Activated T-cell treated with anti-CD3 and anti-CD28 coated beads, Interleukin-2, amount 50 U/mL, for 4 hours (primary cell): ENCODE measurements at regions not wholly inside any gene's neighbourhood (a gene's known extent, or its start where the extent isn't known, plus 50 kb on each side); places are given as distances from the start of the nearest gene placed in this dataset.
A peak's percentile ranks its signal among the peaks of the same experiment; 100 is the strongest.
"Not testable (repeated sequence)": the region's sequence is repeated elsewhere in the genome, so short reads cannot be mapped to it uniquely, and the experiment has no call there.

ENCODE experiments used
- ATAC-seq, 2 donors: fragments of 200-7000 bp; cut with Tn5 transposase; one replicate each; pipeline ENCODE4 v1.10.0; 2021
- DNase-seq: peaks from one replicate; pipeline ENCODE4 v3.0.0-alpha.2; 2020
- H3K27me3 Mint-ChIP-seq: one replicate; pipeline ENCODE4 v1.8.0; 2021; ENCODE audit warnings: low read depth, mixed read lengths
- H3K36me3 Mint-ChIP-seq: one replicate; pipeline ENCODE4 v1.8.0; 2022; ENCODE audit warnings: mixed read lengths; ENCODE audit not compliant: insufficient read depth
- H3K4me1 Mint-ChIP-seq: one replicate; pipeline ENCODE4 v1.8.0; 2021; ENCODE audit warnings: low read depth, mixed read lengths
- H3K4me3 Mint-ChIP-seq: one replicate; pipeline ENCODE4 v1.8.0; 2021; ENCODE audit warnings: mild to moderate bottlenecking, moderate library complexity, mixed read lengths
- H3K9me3 Mint-ChIP-seq: one replicate; pipeline ENCODE4 v1.8.0; 2021; ENCODE audit warnings: mixed read lengths

DNA sequence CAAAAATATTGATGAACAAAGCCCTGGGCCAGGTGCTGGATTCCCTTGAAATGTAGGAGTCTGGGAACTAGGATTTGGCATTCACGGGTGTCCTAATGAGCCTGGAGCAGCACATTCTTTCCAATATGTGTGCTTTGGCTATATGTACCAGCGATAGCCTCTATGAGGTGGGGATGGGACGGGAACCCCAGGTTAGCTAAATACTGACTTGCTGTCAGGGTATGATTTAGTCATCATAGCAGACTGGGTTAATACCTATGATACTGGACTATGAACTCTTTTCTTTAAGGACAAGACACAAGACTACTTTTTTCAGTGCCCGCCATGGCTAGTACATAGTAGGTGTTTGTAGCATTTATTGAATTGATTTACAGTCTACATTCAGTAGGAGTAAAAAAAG is 152.7 kb downstream of the KCNRG start:
- Mint-ChIP-seq H3K36me3 (no peaks in the 10 kb centered on the region), H3K27me3 (peaks cover 2% of the 10 kb centered on the region), H3K9me3 (no peaks in the 10 kb centered on the region), H3K4me1 (peaks cover 10% of the 10 kb centered on the region), H3K4me3 (no peak overlapping the region)
- ATAC-seq (peak in 1 of 2 donors; percentile 33), DNase-seq (no peak)

DNA sequence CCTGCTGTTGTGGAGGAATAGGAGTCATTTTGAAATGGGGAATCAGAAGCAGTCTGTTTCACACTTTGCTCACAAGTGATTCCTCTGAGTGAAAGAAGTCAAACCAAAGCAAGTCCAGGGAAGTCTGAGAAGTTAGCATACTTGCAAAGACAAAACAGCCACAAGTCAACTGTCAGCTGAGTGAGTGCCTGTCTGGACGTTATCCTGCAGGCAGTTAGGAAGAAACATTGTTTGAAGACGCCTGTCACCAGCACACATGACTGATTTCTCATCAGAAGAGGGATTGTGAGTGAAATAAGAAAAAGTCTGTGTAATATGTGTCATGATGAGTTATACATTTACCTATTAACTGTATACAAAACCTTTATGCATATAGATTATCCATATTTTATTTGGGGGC is 153.5 kb downstream of the KCNRG start:
- DNase-seq (no peak), ATAC-seq (no peak)
- Mint-ChIP-seq H3K4me3 (no peak overlapping the region), H3K4me1 (peaks cover 10% of the 10 kb centered on the region), H3K36me3 (no peaks in the 10 kb centered on the region), H3K27me3 (peaks cover 2% of the 10 kb centered on the region), H3K9me3 (no peaks in the 10 kb centered on the region)

DNA sequence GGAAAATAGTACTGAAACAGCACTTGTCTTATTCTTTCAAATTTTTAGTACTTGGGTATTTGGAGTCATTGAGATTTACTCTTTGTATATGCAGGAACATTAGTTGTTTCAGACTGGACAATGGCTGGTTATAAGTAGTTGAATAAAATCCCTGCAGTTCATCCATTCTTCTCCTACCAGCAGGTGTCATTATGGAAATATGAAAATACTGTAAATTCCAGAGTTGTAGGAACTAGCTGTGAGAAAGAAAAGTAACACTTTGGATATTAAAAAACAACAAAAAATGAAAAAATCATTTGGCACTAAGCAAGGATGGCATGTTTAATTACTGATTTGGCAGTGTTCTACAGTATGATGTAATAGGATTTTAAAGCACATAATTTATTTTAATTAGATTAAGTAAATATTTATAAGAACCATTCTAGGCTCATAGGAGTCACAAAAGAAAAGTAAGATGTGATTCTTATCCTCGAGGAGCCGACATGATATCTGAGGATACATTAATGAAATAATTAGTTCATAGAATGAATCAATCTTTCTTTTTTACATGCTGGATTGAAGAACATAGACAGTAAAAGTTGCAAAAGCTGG is 155.3 kb downstream of the KCNRG start:
- H3K36me3 Mint-ChIP-seq = no peaks in the 10 kb centered on the region
- H3K27me3 Mint-ChIP-seq = peaks cover 2% of the 10 kb centered on the region
- no peak for DNase-seq

DNA sequence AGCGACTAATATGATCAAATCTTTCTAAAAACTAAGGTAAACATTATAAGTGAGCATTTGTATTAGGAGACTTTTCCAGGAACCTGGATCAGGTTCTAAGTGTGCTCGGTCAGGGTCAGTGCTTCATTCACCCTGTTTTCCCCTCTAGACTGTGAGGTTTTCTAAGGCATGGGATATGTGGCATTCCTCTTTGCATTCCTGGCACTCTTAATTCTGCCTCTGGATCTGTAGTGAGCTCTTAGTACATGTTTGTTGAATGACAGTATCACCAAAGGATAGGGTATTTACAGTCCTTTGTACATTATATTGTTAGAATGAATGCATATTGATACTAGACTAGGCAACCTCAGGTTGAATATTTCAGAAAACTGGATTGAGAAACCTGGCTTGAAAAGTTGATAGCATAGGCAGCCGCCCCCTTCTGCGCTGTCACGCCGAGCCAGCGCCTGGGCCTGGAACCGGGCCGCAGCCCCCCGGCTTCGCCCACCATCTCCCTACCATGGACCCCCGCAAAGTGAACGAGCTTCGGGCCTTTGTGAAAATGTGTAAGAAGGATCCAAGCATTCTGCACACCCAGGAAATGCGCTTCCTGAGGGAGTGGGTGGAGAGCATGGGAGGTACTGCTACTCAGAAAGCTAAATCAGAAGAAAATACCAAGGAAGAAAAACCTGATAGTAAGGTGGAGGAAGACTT is 156.5 kb downstream of the KCNRG start:
- Mint-ChIP-seq H3K36me3 (no peaks in the 10 kb centered on the region), H3K4me3 (no peak overlapping the region), H3K27me3 (no peaks in the 10 kb centered on the region), H3K4me1 (peaks cover 10% of the 10 kb centered on the region), H3K9me3 (peaks cover 5% of the 10 kb centered on the region)
- ATAC-seq (no peak), DNase-seq (no peak)

More for the DNA sequence above, 155.3 kb downstream of the KCNRG start:
- ATAC-seq = no peak
- Mint-ChIP-seq H3K4me3 (no peak overlapping the region), H3K4me1 (peaks cover 10% of the 10 kb centered on the region), H3K9me3 (peaks cover 5% of the 10 kb centered on the region)

DNA sequence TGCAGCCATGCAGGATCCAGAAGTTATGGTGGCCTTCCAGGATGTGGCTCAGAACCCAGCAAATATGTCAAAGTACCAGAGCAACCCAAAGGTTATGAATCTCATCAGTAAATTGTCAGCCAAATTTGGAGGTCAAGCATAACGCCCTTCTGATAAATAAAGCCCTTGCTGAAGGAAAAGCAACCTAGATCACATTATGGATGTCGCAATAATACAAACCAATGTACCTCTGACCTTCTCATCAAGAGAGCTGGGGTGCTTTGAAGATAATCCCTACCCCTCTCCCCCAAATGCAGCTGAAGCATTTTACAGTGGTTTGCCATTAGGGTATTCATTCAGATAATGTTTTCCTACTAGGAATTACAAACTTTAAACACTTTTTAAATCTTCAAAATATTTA is 157.8 kb downstream of the KCNRG start:
- not testable (repeated sequence) for H3K4me1 Mint-ChIP-seq, ATAC-seq, H3K9me3 Mint-ChIP-seq, H3K36me3 Mint-ChIP-seq, H3K4me3 Mint-ChIP-seq, DNase-seq, H3K27me3 Mint-ChIP-seq

DNA sequence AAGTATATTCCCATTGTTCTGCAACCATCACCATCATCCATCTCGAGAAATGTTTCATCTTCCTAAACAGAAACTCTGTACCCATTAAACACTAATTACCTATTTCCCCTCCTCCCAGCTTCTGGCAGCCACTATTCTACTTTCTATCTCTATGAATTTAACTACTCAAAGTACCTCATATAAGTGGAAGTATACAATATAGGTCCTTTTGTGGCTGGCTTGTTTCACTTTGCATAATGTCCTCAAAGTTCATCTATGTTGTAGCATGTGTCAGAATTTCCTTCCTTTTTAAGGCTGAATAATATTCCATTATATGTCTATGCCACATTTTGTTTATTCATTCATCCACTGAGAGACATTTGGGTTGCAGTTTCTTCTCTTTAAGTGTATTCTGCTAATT is 159.4 kb downstream of the KCNRG start:
- Mint-ChIP-seq H3K4me3 (no peak overlapping the region), H3K9me3 (peaks cover 5% of the 10 kb centered on the region), H3K27me3 (no peaks in the 10 kb centered on the region), H3K36me3 (no peaks in the 10 kb centered on the region), H3K4me1 (peaks cover 1% of the 10 kb centered on the region)
- DNase-seq (no peak), ATAC-seq (no peak)

DNA sequence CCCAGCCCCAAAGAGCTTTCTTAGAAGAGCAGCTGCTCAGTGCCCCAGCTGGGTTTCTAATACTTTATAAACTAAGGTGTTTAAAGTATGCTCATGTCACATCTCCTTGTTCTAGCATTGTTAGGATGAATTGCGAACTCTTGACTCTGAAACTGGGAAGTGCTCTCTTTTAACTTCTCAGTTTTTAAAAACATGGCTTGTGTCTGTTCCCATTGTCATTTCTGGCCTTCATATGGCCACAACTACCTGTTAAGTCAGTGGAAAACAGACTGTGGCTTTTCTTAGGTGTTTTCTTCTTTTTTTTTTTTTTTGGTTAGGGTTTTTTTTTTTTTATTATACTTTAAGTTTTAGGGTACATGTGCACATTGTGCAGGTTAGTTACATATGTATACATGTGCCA is 164.7 kb downstream of the KCNRG start:
- DNase-seq (no peak), ATAC-seq (no peak)
- no peaks in the 10 kb centered on the region for H3K36me3 Mint-ChIP-seq
- no peaks in the 10 kb centered on the region for H3K4me1 Mint-ChIP-seq
- H3K4me3 Mint-ChIP-seq = no peak overlapping the region
- no peaks in the 10 kb centered on the region for H3K9me3 Mint-ChIP-seq
- H3K27me3 Mint-ChIP-seq = no peaks in the 10 kb centered on the region

DNA sequence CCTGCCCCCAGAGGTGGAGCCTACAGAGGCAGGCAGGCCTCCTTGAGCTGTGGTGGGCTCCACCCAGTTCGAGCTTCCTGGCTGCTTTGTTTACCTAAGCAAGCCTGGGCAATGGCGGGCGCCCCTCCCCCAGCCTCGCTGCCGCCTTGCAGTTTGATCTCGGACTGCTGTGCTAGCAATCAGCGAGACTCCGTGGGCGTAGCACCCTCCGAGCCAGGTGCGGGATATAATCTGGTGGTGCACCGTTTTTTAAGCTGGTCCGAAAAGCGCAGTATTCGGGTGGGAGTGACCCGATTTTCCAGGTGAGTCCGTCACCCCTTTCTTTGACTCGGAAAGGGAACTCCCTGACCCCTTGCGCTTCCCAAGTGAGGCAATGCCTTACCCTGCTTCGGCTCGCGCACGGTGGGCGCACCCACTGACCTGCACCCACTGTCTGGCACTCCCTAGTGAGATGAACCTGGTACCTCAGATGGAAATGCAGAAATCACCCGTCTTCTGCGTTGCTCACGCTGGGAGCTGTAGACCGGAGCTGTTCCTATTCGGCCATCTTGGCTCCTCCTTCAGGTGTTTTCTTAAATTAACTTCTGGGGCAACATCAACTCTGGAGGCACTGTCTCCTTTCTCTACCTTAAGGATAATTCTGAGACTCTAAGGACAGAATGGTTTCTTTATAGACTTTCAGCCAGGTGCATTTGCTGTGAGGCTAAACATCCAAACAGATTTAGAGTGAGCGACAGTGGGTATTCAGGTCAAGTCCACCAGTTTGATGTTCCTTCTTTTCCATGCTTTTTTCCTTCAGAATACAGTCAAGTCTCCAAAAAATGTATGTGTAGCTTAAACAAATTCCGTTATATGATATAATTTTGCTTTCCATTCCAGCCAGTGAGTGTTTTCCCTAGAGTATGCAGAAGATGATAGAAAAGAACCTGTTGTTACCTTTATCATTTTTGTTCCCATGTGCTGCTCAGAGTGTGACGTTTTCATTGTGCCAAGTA is 170.8 kb downstream of the KCNRG start:
- H3K27me3 Mint-ChIP-seq, H3K9me3 Mint-ChIP-seq, ATAC-seq, DNase-seq, H3K36me3 Mint-ChIP-seq: not testable (repeated sequence)
- Mint-ChIP-seq H3K4me3 (peak overlapping the region; percentile 67), H3K4me1 (peaks cover 12% of the 10 kb centered on the region)

DNA sequence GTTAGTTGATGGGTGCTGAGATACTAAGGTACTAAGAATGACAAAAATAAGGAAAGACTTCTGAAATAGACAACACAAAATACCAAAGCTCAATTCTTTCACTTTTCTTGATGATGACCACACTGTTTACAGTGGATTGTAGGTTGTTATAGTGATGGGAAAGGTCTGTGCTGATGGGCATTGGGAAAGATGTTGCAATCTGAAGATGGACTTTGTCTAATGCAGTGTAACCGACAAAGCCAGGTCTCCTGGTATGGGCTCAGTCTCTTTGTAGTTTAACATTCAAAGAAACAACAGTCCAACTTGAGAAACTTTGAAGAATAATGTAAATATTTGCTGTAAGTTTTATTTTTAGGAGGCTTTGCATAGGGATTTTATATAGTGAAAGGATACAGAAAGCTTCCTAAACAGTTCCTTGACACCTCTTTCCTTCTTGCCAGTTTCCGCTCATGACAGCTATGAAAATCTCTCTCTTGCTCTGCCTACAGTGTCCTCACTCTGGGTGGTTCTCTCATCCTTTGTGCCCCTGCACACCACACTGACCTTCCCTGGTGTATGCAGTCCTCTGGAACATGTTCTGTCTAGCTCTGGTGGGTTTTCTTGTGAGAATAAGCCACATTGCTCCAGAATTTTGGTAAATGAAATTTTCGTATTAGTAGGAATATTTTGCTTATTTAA is 172.2 kb downstream of the KCNRG start:
- Mint-ChIP-seq H3K27me3 (no peaks in the 10 kb centered on the region), H3K4me3 (peak overlapping the region; percentile 25), H3K4me1 (peaks cover 18% of the 10 kb centered on the region), H3K36me3 (no peaks in the 10 kb centered on the region), H3K9me3 (no peaks in the 10 kb centered on the region)
- DNase-seq = no peak
- ATAC-seq = no peak

DNA sequence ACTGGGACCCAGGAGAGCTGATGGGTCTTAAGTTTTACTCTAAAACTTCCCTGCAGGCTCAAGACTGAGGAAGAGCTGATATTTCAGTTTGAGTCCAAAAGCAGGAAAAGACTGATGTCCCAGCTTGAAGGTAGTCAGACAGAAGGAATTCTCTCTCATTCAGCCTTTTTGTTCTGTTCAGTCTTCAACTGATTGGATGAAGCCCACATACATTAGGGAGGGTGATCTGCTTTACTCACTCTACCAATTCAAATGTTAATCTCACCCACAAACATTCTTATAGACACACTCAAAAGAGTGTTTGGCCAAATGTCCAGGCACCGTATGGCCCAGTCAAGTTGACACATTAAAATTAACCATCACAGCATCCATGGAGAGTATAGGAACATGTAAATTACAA is 173.5 kb downstream of the KCNRG start:
- ATAC-seq = no peak

DNA sequence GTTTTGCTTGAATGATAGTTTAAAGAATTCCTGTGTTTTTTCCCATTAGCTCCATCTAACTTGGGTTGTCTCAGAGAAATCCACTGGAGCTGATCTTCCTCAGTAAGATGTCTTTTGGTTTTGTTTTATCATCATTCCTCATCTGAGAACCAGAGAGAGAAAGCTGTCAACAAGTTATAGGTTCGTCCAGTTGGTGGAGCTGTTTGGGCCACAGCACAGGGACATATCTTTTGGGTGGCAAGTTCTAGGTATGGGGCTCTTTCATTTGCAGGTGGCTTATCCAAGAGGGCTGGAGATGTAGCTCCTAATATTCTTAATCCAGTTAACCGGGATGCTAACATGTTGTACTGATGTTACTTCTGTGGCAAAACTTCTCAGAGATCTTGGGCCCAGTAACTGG is 174.2 kb downstream of the KCNRG start:
- no peaks in the 10 kb centered on the region for H3K27me3 Mint-ChIP-seq
- H3K9me3 Mint-ChIP-seq = no peaks in the 10 kb centered on the region
- H3K4me1 Mint-ChIP-seq = peaks cover 18% of the 10 kb centered on the region
- DNase-seq (no peak), ATAC-seq (no peak)
- no peak overlapping the region for H3K4me3 Mint-ChIP-seq
- H3K36me3 Mint-ChIP-seq = no peaks in the 10 kb centered on the region

More for the DNA sequence above, 173.5 kb downstream of the KCNRG start:
- H3K27me3 Mint-ChIP-seq = no peaks in the 10 kb centered on the region
- H3K9me3 Mint-ChIP-seq = no peaks in the 10 kb centered on the region
- H3K36me3 Mint-ChIP-seq = no peaks in the 10 kb centered on the region
- H3K4me1 Mint-ChIP-seq = peaks cover 18% of the 10 kb centered on the region
- H3K4me3 Mint-ChIP-seq = no peak overlapping the region
- DNase-seq = no peak

DNA sequence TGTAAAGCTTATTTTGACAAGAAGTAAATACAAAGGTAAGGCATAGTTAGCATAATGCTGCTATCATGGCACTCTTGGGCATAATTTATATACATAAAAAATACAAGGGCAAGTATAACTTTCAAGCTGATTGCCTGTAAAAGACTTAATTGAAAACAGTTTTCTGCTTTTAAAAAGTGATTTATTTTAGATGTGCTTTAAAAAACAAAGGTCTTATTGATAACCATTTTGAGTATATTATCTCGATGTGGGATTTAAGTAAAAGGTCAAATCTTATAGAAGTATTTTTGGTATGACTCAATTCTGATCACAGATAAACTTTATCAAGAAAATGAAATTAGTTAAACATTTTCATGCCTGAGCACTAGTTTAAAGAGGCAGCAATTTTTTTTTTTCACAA is 175.8 kb downstream of the KCNRG start:
- DNase-seq (no peak), ATAC-seq (no peak)
- Mint-ChIP-seq H3K9me3 (no peaks in the 10 kb centered on the region), H3K27me3 (no peaks in the 10 kb centered on the region), H3K4me3 (no peak overlapping the region), H3K36me3 (no peaks in the 10 kb centered on the region), H3K4me1 (peaks cover 18% of the 10 kb centered on the region)

DNA sequence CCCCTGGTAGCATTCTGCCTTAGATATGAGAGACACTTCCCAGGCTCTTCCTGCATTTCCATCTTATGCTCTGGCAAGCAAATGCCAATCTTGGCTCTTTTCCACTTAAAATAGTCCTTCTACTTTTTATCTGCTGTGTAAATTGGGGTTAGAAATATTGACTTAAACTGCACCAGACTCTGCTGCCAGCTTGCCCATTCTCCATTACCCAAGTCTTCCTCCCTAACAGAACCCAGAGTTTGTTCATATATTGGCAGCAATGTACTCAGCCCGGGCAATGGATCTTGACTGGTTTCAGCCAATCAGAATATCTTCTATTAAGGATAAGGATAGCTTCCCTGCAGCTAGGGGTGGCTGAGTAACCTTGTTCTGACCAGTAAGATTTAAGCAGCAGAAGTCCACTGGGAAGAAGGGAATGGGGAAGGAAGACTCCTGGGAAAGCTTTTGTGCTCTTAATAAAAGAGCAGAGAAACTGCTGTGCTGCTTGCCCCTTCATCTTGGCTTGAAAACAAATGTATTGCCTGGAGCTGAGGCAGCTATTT is 177.1 kb downstream of the KCNRG start:
- H3K9me3 Mint-ChIP-seq = no peaks in the 10 kb centered on the region
- DNase-seq (no peak), ATAC-seq (no peak)
- no peaks in the 10 kb centered on the region for H3K27me3 Mint-ChIP-seq
- H3K4me1 Mint-ChIP-seq = peaks cover 18% of the 10 kb centered on the region
- no peak overlapping the region for H3K4me3 Mint-ChIP-seq
- no peaks in the 10 kb centered on the region for H3K36me3 Mint-ChIP-seq

DNA sequence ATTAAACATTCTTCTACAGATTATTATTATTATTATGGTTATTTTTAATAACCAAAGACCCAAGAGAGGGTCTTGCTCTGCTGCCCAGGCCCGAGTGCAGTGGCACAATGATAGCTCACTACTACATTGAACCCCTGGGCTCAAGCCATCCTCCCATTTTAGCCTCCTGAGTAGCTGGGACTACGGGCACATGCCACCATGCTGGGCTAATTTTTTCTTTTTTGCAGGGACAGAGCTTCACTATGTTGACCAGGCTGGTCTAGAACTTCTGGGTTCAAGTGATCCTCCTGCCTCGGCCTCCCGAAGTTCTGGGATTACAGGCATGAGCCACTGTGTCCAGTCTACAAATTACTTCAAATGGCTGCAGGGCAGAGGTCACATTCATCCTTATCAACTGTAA is 179.8 kb downstream of the KCNRG start:
- H3K27me3 Mint-ChIP-seq = no peaks in the 10 kb centered on the region
- peaks cover 7% of the 10 kb centered on the region for H3K4me1 Mint-ChIP-seq
- DNase-seq (no peak), ATAC-seq (no peak)
- no peak overlapping the region for H3K4me3 Mint-ChIP-seq
- H3K36me3 Mint-ChIP-seq = no peaks in the 10 kb centered on the region
- no peaks in the 10 kb centered on the region for H3K9me3 Mint-ChIP-seq
